DOHH2 (cell line): ENCODE measurements at regions not wholly inside any gene's neighbourhood (a gene's known extent, or its start where the extent isn't known, plus 50 kb on each side); places are given as distances from the start of the nearest gene placed in this dataset.

ENCODE experiments used
- CTCF ChIP-seq: fragments of 200-600 bp; sonication (generic); IDR thresholded peaks from one replicate; pipeline ENCODE4 v1.5.1; 2014; ENCODE audit warnings: antibody characterized with exemption, mild to moderate bottlenecking, low read depth, low read length; ENCODE audit not compliant: poor library complexity, severe bottlenecking
- EZH2phosphoT487 ChIP-seq: fragments of 200-600 bp; sonication (generic); IDR thresholded peaks from 2 replicates; pipeline ENCODE4 v1.6.1; 2017; ENCODE audit warnings: borderline replicate concordance, mild to moderate bottlenecking, antibody characterized with exemption, low read length, moderate library complexity, mixed read lengths

- no peak for TF ChIP-seq CTCF
- no peak for TF ChIP-seq EZH2phosphoT487
Measured at GRCh38 chr6:93684339-93684738, 265.0 kb upstream of the EPHA7 start.
